NCI-H510A treated with DMSO at 0.1 percent for 48 hours (cell line): ENCODE measurements at regions not wholly inside any gene's neighbourhood (a gene's known extent, or its start where the extent isn't known, plus 50 kb on each side); places are given as distances from the start of the nearest gene placed in this dataset.

Experiments used
- DNase-seq: peaks from one replicate; lab custom pipeline; 2025; lab: John Stamatoyannopoulos, UW

GRCh38 chr10:63744060-63744941, 223.1 kb downstream of the REEP3 start:
- no peak for DNase-seq

GRCh38 chr10:63749915-63750314, 228.7 kb downstream of the REEP3 start:
- DNase-seq = no peak

GRCh38 chr10:63751836-63752235, 230.6 kb downstream of the REEP3 start:
- no peak for DNase-seq

GRCh38 chr10:63752318-63752717, 231.1 kb downstream of the REEP3 start:
- DNase-seq = no peak

- DNase-seq = no peak
Measured at GRCh38 chr10:63753808-63754207, 232.6 kb downstream of the REEP3 start.

GRCh38 chr10:63755441-63755840, 234.2 kb downstream of the REEP3 start:
- DNase-seq = no peak

- DNase-seq = no peak
Measured at GRCh38 chr10:63757067-63757466, 235.9 kb downstream of the REEP3 start.

GRCh38 chr10:63758080-63758479, 236.9 kb downstream of the REEP3 start:
- no peak for DNase-seq

- no peak for DNase-seq
Measured at GRCh38 chr10:63759335-63759734, 238.1 kb downstream of the REEP3 start.

GRCh38 chr10:63760034-63760707, 239.0 kb downstream of the REEP3 start:
- no peak for DNase-seq

GRCh38 chr10:63760708-63761047, 239.5 kb downstream of the REEP3 start:
- no peak for DNase-seq

GRCh38 chr10:63761243-63761642, 240.0 kb downstream of the REEP3 start:
- no peak for DNase-seq

GRCh38 chr10:63763744-63764143, 242.5 kb downstream of the REEP3 start:
- DNase-seq = no peak

- DNase-seq = no peak
Measured at GRCh38 chr10:63765126-63765525, 243.9 kb downstream of the REEP3 start.

GRCh38 chr10:63766745-63767137, 245.5 kb downstream of the REEP3 start:
- no peak for DNase-seq

- DNase-seq = no peak
Measured at GRCh38 chr10:63767138-63767801, 246.1 kb downstream of the REEP3 start.

- no peak for DNase-seq
Measured at GRCh38 chr10:63769367-63769766, 248.2 kb downstream of the REEP3 start.

- DNase-seq = no peak
Measured at GRCh38 chr10:63770523-63770922, 249.3 kb downstream of the REEP3 start.

GRCh38 chr10:63772491-63772890, 251.3 kb downstream of the REEP3 start:
- DNase-seq = no peak

GRCh38 chr10:63773106-63773505, 251.9 kb downstream of the REEP3 start:
- no peak for DNase-seq

- DNase-seq = no peak
Measured at GRCh38 chr10:63773962-63774361, 252.8 kb downstream of the REEP3 start.

GRCh38 chr10:63780101-63780500, 258.9 kb downstream of the REEP3 start:
- no peak for DNase-seq

- no peak for DNase-seq
Measured at GRCh38 chr10:63781226-63781625, 260.0 kb downstream of the REEP3 start.
